ENCODE measurements at regions not wholly inside any gene's neighbourhood (a gene's known extent, or its start where the extent isn't known, plus 50 kb on each side); places are given as distances from the start of the nearest gene placed in this dataset.

DNA sequence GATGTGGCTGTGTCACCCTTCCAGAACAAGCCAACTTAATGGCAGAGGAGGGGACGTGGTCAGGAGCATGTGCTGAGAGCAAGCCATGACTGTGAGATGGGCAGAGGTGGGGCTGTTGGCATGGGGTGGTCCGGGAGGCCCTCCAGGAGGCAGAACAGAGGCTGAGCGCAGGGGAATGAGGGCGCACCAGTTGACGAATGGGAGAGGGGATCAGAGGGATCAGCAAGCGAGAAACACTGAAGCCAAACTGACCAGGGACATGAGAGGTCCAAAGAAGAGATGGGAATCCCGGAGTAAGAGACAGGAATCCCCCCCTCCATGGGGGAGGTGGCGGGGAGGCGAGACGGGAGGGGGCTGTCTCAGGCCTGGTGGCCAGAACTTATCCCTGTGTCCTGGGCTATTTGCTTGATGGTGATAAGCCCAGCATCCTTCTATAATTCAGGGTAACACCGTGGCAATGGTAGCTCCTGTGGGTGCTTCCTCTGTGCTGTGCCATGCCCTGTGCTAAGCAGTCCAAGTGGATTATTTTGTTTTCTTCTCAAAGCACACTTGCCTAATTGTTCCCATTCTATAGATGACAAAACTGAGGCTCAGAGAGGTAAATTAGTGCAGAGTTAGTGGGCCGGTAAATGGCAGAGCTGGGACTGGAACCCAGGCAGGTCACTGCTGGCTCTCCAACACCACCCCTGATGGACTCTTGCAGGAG lies 83.4 kb upstream of the SHISAL1 start:
- H3K9me2 ChIP-seq (ENCODE audit: insufficient read depth, low read length) = no peaks in the 10 kb centered on the region
- no peaks in the 10 kb centered on the region for H4K20me1 ChIP-seq (ENCODE audit: insufficient read depth, low read length)
- H3K4me1 ChIP-seq (ENCODE audit: insufficient read depth, low read length, poor library complexity, severe bottlenecking) = no peaks in the 10 kb centered on the region
- no peaks in the 10 kb centered on the region for H3K9me3 ChIP-seq (ENCODE audit: low read length)
- no peaks in the 10 kb centered on the region for H3K79me2 ChIP-seq (ENCODE audit: insufficient read depth, low read depth, low read length)
- no peaks in the 10 kb centered on the region for H3K36me3 ChIP-seq (ENCODE audit: insufficient read depth, low read length)
- no peak overlapping the region for H2AFZ ChIP-seq (ENCODE audit: low read length)
- intact Hi-C loops (cut with micrococcal nuclease; ENCODE audit: unreplicated experiment) = no loop called here
- H3K4me3 ChIP-seq (ENCODE audit: low read depth, low read length, poor library complexity, severe bottlenecking) = no peak overlapping the region
- no peak for DNase-seq (ENCODE audit: low spot score)
- no peak overlapping the region for H3K4me2 ChIP-seq (ENCODE audit: low read length)
- H3K27ac ChIP-seq (ENCODE audit: low read depth, low read length, poor library complexity, severe bottlenecking) = no peak overlapping the region
- CTCF ChIA-PET (ENCODE audit: unreplicated experiment) = no interaction called here
- no TSS peak for BruUV-seq (replicated peaks)
- TF ChIP-seq, protein P1, sequence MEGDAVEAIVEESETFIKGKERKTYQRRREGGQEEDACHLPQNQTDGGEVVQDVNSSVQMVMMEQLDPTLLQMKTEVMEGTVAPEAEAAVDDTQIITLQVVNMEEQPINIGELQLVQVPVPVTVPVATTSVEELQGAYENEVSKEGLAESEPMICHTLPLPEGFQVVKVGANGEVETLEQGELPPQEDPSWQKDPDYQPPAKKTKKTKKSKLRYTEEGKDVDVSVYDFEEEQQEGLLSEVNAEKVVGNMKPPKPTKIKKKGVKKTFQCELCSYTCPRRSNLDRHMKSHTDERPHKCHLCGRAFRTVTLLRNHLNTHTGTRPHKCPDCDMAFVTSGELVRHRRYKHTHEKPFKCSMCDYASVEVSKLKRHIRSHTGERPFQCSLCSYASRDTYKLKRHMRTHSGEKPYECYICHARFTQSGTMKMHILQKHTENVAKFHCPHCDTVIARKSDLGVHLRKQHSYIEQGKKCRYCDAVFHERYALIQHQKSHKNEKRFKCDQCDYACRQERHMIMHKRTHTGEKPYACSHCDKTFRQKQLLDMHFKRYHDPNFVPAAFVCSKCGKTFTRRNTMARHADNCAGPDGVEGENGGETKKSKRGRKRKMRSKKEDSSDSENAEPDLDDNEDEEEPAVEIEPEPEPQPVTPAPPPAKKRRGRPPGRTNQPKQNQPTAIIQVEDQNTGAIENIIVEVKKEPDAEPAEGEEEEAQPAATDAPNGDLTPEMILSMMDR (conservative IDR thresholded peaks at IDR 0.05; ENCODE audit: low read length) = no peak
- no peak for TF ChIP-seq EZH2phosphoT487 (IDR thresholded peaks at IDR 0.05; ENCODE audit: borderline replicate concordance, low read depth, low read length)
- POLR2A ChIA-PET = no interaction called here

DNA sequence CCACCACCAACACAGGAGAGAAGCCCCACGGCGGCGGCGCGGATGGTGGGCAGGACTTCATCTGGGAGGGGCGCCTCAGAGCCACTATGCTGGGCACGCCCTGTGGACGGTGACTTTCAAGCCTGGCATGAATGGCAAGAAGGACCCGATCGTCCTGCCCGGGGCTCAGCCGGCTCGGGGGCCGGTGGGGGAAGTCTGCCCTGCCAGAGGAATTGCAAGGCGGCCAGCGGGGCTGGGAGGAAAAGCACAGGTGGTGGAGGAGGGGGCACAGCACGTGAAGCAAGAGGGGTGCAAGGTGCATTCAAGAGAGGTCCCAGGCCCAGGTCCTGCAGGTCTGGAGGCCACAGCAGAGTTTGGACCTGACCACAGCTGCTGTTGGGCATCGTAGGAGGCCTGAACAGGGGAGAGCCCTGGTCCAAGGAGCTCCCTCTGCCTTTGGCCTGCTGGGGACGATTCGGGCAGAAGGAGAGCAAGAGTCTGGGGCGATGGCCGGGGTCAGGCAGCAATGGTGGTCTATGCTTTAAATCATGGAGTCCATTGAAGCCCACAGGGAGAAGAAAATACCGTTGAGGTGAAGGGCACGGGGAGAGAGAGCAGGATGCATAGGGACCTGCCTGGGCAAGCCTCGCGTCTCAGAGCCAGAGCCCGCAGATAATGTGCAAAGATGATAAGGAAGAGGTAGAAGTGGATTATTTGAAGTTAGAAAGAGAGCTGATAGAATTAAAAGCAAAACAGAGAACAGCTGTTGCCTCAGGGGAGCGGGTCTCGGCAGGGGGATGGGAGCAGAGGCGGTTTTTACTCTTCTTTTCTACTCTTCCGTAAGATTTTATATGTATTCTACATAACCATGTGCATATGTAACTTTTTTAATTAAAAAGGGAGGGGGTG lies 82.6 kb upstream of the SHISAL1 start:
- no peak overlapping the region for H2AFZ ChIP-seq (ENCODE audit: low read length)
- H3K79me2 ChIP-seq (ENCODE audit: insufficient read depth, low read depth, low read length) = no peaks in the 10 kb centered on the region
- no peaks in the 10 kb centered on the region for H3K9me2 ChIP-seq (ENCODE audit: insufficient read depth, low read length)
- CTCF ChIA-PET (ENCODE audit: unreplicated experiment) = no interaction called here
- no TSS peak for BruUV-seq (replicated peaks)
- H3K27ac ChIP-seq (ENCODE audit: low read depth, low read length, poor library complexity, severe bottlenecking) = no peak overlapping the region
- H3K4me2 ChIP-seq (ENCODE audit: low read length) = no peak overlapping the region
- H3K4me3 ChIP-seq (ENCODE audit: low read depth, low read length, poor library complexity, severe bottlenecking) = no peak overlapping the region
- intact Hi-C loops (cut with micrococcal nuclease; ENCODE audit: unreplicated experiment) = no loop called here
- no peak for TF ChIP-seq EZH2phosphoT487 (IDR thresholded peaks at IDR 0.05; ENCODE audit: borderline replicate concordance, low read depth, low read length)
- TF ChIP-seq, protein P1 (conservative IDR thresholded peaks at IDR 0.05; ENCODE audit: low read length) = no peak
- H3K4me1 ChIP-seq (ENCODE audit: insufficient read depth, low read length, poor library complexity, severe bottlenecking) = no peaks in the 10 kb centered on the region
- POLR2A ChIA-PET = no interaction called here
- DNase-seq (ENCODE audit: low spot score) = no peak
- no peaks in the 10 kb centered on the region for H3K9me3 ChIP-seq (ENCODE audit: low read length)
- no peaks in the 10 kb centered on the region for H4K20me1 ChIP-seq (ENCODE audit: insufficient read depth, low read length)
- H3K36me3 ChIP-seq (ENCODE audit: insufficient read depth, low read length) = no peaks in the 10 kb centered on the region

All from OCI-LY7 (cell line).